ENCODE measurements at regions not wholly inside any gene's neighbourhood (a gene's known extent, or its start where the extent isn't known, plus 50 kb on each side); places are given as distances from the start of the nearest gene placed in this dataset.

DNA sequence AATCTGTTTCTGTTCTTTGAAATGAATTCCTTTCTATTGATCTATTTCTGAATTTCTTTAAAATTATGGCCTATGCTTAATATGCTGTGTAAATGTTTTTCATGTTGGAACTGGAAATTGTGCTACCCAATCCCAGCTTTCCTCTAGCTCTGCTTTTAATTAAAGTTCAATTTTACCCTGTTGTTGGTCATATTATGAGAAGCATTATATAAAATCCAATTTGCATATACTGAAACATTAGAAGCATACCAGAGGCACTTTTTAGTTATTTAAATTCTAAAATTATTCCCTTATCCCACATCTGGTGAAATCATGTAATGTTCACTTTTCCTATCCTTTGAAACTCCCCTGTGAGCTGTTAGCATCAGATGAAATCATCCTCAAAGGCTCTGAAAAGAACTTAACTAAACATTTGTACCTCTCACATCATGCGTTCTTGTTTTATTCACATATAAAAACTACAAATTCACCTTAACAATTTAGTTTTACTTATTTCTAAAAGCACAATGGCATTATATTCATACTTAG lies 160.6 kb upstream of the COL21A1 start:
- in situ Hi-C loops (cut with HindIII; ENCODE audit: low pct_ligation_motif_present, low pct_unique_long_range_greater_than_20kb, low sequenced_read_pairs): no loop called here
- no peak for DNase-seq

DNA sequence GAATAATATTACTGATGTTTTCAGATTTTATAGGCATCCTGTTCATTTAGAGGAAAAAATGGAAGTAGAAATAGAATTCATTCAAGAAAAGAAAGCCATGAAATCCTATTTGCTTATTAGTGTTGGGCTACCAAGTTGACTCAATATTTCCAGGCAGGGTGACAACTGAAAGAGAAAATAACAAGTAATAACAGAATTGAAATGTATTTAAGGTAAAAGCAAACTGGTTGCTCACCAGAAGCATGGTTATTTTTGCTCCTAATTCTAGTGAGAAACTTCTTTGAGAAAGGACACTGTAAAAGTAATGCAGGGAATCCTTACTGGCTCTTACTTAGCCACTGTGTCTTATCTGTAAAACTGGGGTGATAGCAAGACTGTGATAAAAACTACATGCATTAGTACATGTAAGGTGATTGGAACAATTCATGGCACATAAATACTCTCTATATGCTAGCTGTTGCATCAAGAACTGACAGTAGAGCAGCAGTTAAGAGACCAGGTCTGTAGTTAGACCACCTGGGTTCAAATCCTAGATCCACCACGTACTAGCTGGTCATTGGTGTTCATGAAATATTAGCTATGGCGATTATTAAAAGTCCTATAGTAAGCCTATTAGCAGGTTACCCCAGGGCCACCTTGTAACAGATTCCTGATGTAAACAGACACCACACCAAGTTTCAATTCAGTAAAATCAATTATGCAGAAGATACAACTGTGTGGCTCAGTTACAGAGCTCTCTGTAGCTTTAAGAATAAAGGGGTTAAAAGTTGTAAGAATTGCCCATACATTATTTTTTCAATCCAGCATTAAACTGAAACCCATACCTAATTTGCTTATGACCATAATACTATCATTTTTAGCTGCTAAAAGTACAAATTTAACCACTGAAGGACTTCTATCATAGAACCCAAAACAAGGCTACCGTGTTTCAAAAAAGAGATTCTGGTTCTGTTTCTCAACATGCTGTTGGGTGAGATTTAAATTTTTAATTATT lies 159.2 kb upstream of the COL21A1 start:
- no peak for DNase-seq
- in situ Hi-C loops (cut with HindIII; ENCODE audit: low pct_ligation_motif_present, low pct_unique_long_range_greater_than_20kb, low sequenced_read_pairs): no loop called here

DNA sequence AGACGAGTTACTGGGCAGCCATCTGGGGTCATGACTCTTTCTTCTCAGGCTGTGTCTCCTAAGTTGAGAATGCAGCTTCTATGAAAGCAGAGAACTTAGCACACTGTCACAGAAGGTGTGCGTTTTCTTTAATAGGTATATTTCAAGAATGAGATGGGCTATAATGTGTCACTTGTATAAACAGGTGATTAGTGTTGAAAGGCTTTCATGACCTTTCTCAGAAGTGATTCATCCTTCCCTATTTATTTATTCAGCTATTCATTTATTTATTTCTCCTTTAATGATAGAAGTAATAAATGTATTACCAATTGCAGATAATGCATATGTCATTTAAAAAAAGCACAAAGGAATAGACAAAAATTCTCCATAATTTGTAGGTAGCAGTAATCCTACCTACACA lies 157.2 kb upstream of the COL21A1 start:
- DNase-seq: no peak
- in situ Hi-C loops (cut with HindIII; ENCODE audit: low pct_ligation_motif_present, low pct_unique_long_range_greater_than_20kb, low sequenced_read_pairs): no loop called here

GRCh38 chr6:56403745-56404144 lies 156.4 kb upstream of the COL21A1 start:
- in situ Hi-C loops (cut with HindIII; ENCODE audit: low pct_ligation_motif_present, low pct_unique_long_range_greater_than_20kb, low sequenced_read_pairs): no loop called here
- DNase-seq: no peak

DNA sequence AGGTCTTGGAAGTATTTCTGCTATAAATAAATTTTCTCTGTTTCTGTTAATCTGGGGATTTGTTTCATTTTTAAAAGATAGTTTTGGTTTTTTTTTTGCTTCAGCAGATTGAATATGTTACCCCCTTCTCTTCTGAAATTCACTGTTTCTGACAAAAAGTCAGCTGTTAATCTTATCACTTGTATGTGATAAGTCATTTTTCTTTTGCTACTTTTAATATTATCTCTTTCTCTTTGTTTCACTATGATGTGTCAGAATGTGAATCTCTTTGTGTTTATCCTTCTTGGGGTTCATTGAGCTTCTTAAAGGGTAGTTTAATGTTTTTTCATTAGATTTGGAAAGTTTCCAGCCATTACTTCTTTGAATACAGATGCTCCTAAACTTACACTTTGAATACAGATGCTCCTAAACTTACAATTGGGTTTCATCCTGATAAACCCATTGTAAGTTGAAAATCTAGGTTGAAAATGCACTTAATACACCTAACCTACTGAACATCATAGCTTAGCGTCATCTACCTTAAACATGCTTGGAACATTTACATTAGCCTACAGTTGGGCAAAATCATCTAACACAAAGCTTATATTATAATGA lies 154.2 kb upstream of the COL21A1 start:
- in situ Hi-C loops (cut with HindIII; ENCODE audit: low pct_ligation_motif_present, low pct_unique_long_range_greater_than_20kb, low sequenced_read_pairs): no loop called here
- peak; percentile 4 for DNase-seq

DNA sequence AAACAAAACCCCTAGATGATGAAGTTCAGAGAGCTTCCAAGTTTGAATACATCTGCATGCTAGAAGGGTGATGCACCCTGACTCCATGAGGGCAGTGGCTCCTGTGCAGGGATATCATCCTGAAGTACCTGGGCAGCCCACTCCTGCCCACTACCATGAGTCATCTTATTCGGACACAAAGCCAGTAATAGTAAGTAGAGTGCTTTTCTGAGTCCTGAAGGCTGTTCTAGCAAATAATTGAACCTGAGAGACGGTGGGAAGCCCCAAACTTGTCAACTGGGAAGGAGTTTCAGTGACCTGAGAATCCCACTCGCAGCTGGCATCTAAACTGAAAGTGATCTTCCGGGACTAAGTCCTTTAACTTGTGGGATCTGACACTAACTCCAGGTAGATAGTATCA lies 152.9 kb upstream of the COL21A1 start:
- DNase-seq: peak; percentile 55

DNA sequence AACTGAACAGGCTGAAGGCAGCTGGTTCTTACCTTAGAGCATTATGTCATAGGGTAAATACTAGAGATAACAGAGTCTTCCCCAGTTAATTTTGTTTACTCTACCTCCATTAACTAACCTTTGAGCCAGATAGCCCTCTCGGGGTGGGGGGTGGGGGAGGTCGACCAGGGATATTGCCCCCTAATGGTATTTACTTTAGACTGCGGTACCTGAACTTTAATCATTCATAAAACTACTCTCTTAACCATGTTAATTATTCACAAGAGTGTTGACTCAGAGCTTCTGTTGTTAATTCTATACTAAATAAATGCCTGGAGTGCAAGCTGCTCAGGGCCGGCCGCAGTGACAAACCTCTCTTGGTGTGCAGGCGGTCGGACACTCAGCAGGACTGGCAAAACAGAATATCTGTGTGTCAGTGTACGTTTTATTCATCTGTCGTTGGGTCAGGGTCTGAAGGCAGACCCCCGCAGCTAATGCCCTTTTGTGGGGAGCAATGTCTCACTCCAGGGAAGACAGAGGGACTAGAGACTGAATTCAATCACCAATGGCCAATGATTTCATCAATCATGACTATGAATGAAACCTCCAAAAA lies 152.4 kb upstream of the COL21A1 start:
- in situ Hi-C loops (cut with HindIII; ENCODE audit: low pct_ligation_motif_present, low pct_unique_long_range_greater_than_20kb, low sequenced_read_pairs): no loop called here
- DNase-seq: peak; percentile 75

More for the DNA sequence above, 152.9 kb upstream of the COL21A1 start:
- in situ Hi-C loops (cut with HindIII; ENCODE audit: low pct_ligation_motif_present, low pct_unique_long_range_greater_than_20kb, low sequenced_read_pairs): no loop called here

- in situ Hi-C loops (cut with HindIII; ENCODE audit: low pct_ligation_motif_present, low pct_unique_long_range_greater_than_20kb, low sequenced_read_pairs): no loop called here
- peak; percentile 77 for DNase-seq
Observed at GRCh38 chr6:56399250-56399671, 151.9 kb upstream of the COL21A1 start.

DNA sequence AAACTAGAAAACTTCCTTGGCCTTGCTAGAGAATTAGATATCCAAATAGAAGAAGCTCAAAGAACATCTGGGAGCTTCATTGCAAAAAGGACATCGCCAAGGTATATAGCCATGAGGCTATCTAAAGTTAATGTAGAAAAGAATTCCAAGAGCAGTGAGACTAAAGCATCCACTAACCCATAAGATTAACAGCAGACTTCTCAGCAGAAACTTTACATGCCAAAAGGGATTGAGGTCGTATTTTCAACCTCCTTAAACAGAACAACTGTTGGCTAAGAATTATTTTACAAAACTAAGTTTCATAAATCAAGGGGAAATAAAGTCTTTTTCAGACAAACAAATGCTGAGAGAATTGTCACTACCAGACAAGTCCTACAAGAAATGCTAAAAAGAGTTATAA lies 149.1 kb upstream of the COL21A1 start:
- in situ Hi-C loops (cut with HindIII; ENCODE audit: low pct_ligation_motif_present, low pct_unique_long_range_greater_than_20kb, low sequenced_read_pairs): no loop called here
- DNase-seq: no peak

- in situ Hi-C loops (cut with HindIII; ENCODE audit: low pct_ligation_motif_present, low pct_unique_long_range_greater_than_20kb, low sequenced_read_pairs): no loop called here
- no peak for DNase-seq
Observed at GRCh38 chr6:56393615-56394612, 146.5 kb upstream of the COL21A1 start.

DNA sequence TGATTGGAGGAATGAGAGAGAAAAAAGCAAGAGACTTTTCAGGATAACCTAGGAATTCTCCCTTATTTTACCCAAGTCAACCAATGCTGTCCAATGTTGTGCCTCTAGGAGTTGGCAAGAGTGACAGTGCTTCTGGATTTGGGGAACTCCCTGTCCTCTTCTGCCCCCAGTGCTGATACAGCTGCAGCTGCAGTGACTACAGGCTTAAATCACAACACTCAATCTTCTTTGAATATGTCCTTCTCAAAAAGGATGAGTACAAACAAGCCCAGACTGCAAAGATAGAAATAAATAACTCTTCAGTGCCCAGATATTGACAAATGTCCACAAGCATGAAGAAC lies 141.0 kb upstream of the COL21A1 start:
- in situ Hi-C loops (cut with HindIII; ENCODE audit: low pct_ligation_motif_present, low pct_unique_long_range_greater_than_20kb, low sequenced_read_pairs): no loop called here
- DNase-seq: no peak

GRCh38 chr6:56387621-56388414 lies 140.4 kb upstream of the COL21A1 start:
- in situ Hi-C loops (cut with HindIII; ENCODE audit: low pct_ligation_motif_present, low pct_unique_long_range_greater_than_20kb, low sequenced_read_pairs): no loop called here
- no peak for DNase-seq

DNA sequence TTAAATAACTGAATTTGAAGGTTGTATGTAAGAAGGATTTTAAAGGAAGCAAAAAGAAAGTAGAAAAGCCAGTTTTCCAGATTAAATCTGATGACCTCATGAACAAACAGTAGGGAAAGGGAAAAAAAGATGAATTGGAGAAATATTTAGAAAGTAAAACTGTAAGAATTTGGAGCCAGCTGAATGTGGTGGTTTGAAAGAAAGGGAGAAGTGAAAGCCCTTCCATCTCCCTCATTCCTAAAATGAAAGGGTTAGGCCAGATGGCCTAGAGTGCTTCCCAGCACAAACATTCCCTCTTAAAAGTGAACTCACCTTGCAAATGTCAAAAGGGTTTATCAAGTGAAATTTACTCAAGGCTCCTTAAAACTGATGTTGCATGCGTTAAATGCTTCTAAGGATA lies 139.3 kb upstream of the COL21A1 start:
- no peak for DNase-seq
- in situ Hi-C loops (cut with HindIII; ENCODE audit: low pct_ligation_motif_present, low pct_unique_long_range_greater_than_20kb, low sequenced_read_pairs): no loop called here

- DNase-seq: no peak
- in situ Hi-C loops (cut with HindIII; ENCODE audit: low pct_ligation_motif_present, low pct_unique_long_range_greater_than_20kb, low sequenced_read_pairs): no loop called here
Observed at GRCh38 chr6:56385981-56386593, 138.7 kb upstream of the COL21A1 start.

- in situ Hi-C loops (cut with HindIII; ENCODE audit: low pct_ligation_motif_present, low pct_unique_long_range_greater_than_20kb, low sequenced_read_pairs): no loop called here
Observed at GRCh38 chr6:56383160-56383559, 135.8 kb upstream of the COL21A1 start.

DNA sequence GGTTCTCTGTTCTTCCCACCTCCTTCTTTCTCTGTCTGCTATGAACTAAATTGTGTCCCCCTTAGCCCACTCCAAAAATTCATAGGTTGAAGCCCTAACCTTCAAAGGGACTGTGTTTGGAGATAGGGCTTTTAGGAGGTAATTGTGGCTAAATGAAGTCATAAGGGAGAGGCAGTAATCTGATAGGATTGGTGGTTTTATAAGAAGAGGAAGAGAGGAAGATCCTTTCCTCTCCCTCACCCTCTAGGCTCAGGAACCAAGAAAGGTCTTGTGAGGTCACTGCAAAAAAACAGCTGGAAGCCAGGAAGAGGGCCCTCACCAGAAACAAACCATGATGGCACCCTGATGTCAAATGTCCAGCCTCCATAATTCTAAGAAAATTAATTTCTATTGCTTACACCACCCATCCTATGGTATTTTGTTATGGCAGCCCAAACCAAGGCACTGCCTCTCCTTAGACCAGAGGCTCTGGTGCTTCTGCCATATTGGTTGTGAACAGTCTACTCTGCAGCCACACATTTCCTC lies 135.1 kb upstream of the COL21A1 start:
- no peak for DNase-seq
- in situ Hi-C loops (cut with HindIII; ENCODE audit: low pct_ligation_motif_present, low pct_unique_long_range_greater_than_20kb, low sequenced_read_pairs): no loop called here

More at GRCh38 chr6:56383160-56383559, 135.8 kb upstream of the COL21A1 start:
- DNase-seq: no peak

- in situ Hi-C loops (cut with HindIII; ENCODE audit: low pct_ligation_motif_present, low pct_unique_long_range_greater_than_20kb, low sequenced_read_pairs): no loop called here
- DNase-seq: no peak
Observed at GRCh38 chr6:56381801-56382251, 134.4 kb upstream of the COL21A1 start.

Measured in ACHN (cell line).